GM12878 (cell line): ENCODE measurements at regions not wholly inside any gene's neighbourhood (a gene's known extent, or its start where the extent isn't known, plus 50 kb on each side); places are given as distances from the start of the nearest gene placed in this dataset.

Source experiments
- ATAC-seq: fragments of 200-7000 bp; cut with Tn5 transposase; 3 replicates; pipeline ENCODE4 v1.9.1; 2020; ENCODE audit warnings: mild to moderate bottlenecking, moderate library complexity
- BruUV-seq: library from RNA; stranded (reverse); fragments of 400-500 nt; replicated peaks from 2 replicates; lab custom pipeline; 2021; lab: Mats Ljungman, UMichigan
- CTCF ChIA-PET: fragments of 300-600 bp; sonication (Branson Sonifier 250); formaldehyde crosslinking; extraction: SDS; loops from one replicate; lab custom pipeline; 2021; ENCODE audit warnings: inconsistent platforms; lab: Yijun Ruan, JAX
- POLR2A ChIA-PET: fragments of 350-600 bp; formaldehyde crosslinking; extraction: SDS; loops from one replicate; lab custom pipeline; 2021; ENCODE audit warnings: inconsistent platforms; lab: Charles Lee
- RAD21 ChIA-PET: fragments of 300-600 bp; sonication (Branson Sonifier 250); formaldehyde crosslinking; loops from one replicate; lab custom pipeline; 2023; ENCODE audit warnings: antibody characterized with exemption; ENCODE audit not compliant: unreplicated experiment; lab: Charles Lee
- SMC1A ChIA-PET: fragments of 300-600 bp; sonication (Branson Sonifier 250); formaldehyde crosslinking; loops from one replicate; lab custom pipeline; 2023; ENCODE audit not compliant: unreplicated experiment, uncharacterized antibody; lab: Charles Lee
- DNase-seq: peaks from one replicate; pipeline ENCODE4 v3.0.0-alpha.2; 2011; ENCODE audit warnings: low read depth, low spot score
- FAIRE-seq: peaks from 3 replicates; lab custom pipeline; 2011; peaks lifted over from hg19 to GRCh38; lab: Jason Lieb, UNC
- H2AFZ ChIP-seq: 2 replicates; pipeline ENCODE4 v1.6.0; 2011; ENCODE audit warnings: low read depth, low read length, control low read depth; ENCODE audit not compliant: control insufficient read depth
- H3K27ac ChIP-seq: 2 replicates; pipeline ENCODE4 v1.5.1; 2011; ENCODE audit warnings: control low read depth; ENCODE audit not compliant: control insufficient read depth, insufficient read depth
- H3K27me3 ChIP-seq, 2 experiments: replicated peaks in 1 of 2; 2 replicates each; pipeline versions ENCODE4 v1.6.0 to v1.6.1; 2011; ENCODE audit warnings: low read length in 1 of 2; ENCODE audit not compliant: control insufficient read depth in 2 of 2, insufficient read depth in 2 of 2
- H3K36me3 ChIP-seq, 2 experiments: 2 replicates each; pipeline ENCODE4 v1.5.1; 2011; ENCODE audit warnings: low read length in 1 of 2; ENCODE audit not compliant: control insufficient read depth in 2 of 2, insufficient read depth in 2 of 2
- H3K4me1 ChIP-seq: 2 replicates; pipeline ENCODE4 v1.6.1; 2011; ENCODE audit warnings: mild to moderate bottlenecking, low read length, moderate library complexity, mixed read lengths; ENCODE audit not compliant: control insufficient read depth, insufficient read depth
- H3K4me2 ChIP-seq: 2 replicates; pipeline ENCODE4 v1.6.0; 2011; ENCODE audit warnings: control low read depth; ENCODE audit not compliant: control insufficient read depth, insufficient read depth
- H3K4me3 ChIP-seq: fragments of 200-600 bp; sonication (generic); 2 replicates; pipeline ENCODE4 v1.5.1; 2016
- H3K79me2 ChIP-seq: 2 replicates; pipeline ENCODE4 v1.6.0; 2011; ENCODE audit warnings: low read length; ENCODE audit not compliant: control insufficient read depth, insufficient read depth
- H3K9ac ChIP-seq: 2 replicates; pipeline ENCODE4 v1.8.0; 2011; ENCODE audit warnings: low read length, control low read depth, mixed read lengths; ENCODE audit not compliant: control insufficient read depth, insufficient read depth
- H3K9me3 ChIP-seq: replicated peaks from 3 replicates; pipeline ENCODE4 v1.5.1; 2011; ENCODE audit warnings: mild to moderate bottlenecking, low read length; ENCODE audit not compliant: control insufficient read depth, insufficient read depth
- H4K20me1 ChIP-seq: 2 replicates; pipeline ENCODE4 v1.6.0; 2011; ENCODE audit not compliant: control insufficient read depth, insufficient read depth
- BHLHE40 ChIP-seq, 2 experiments: fragments of 450-650 bp in 1 of 2; IDR thresholded peaks; 2 replicates each; pipeline ENCODE4 v1.6.1; 2011 to 2017; ENCODE audit warnings: low read depth in 2 of 2, borderline replicate concordance in 1 of 2, improper control_type of control experiment in 1 of 2, low read length in 1 of 2, mild to moderate bottlenecking in 1 of 2
- EGR1 ChIP-seq, 2 experiments: IDR thresholded peaks; 1 replicate in 1 of 2; 2 replicates in 1 of 2; pipeline ENCODE4 v1.6.1; 2011 to 2012; ENCODE audit warnings: low read depth in 2 of 2, low read length in 2 of 2, borderline replicate concordance in 1 of 2, mild to moderate bottlenecking in 1 of 2, moderate library complexity in 1 of 2
- HCFC1 ChIP-seq: fragments of 150-350 bp; IDR thresholded peaks from 2 replicates; pipeline ENCODE4 v1.6.1; 2014; ENCODE audit warnings: low read length
- HDAC2 ChIP-seq: fragments of 200-600 bp; sonication (generic); IDR thresholded peaks from 2 replicates; pipeline ENCODE4 v1.6.1; 2017
- KAT2A ChIP-seq: conservative IDR thresholded peaks from 2 replicates; pipeline ENCODE4 v1.6.1; 2011; ENCODE audit warnings: low read depth, low read length; ENCODE audit not compliant: control insufficient read depth
- MTA3 ChIP-seq: IDR thresholded peaks from 2 replicates; pipeline ENCODE4 v1.6.1; 2012; ENCODE audit warnings: low read length, inconsistent platforms, borderline replicate concordance
- NFXL1 ChIP-seq: fragments of 450-650 bp; IDR thresholded peaks from 2 replicates; pipeline ENCODE4 v1.6.1; 2017; ENCODE audit warnings: antibody characterized with exemption, mild to moderate bottlenecking, borderline replicate concordance
- PML ChIP-seq: IDR thresholded peaks from 2 replicates; pipeline ENCODE4 v1.6.1; 2012; ENCODE audit warnings: low read length, inconsistent platforms
- RFX5 ChIP-seq: IDR thresholded peaks from 2 replicates; pipeline ENCODE4 v1.6.1; 2011; ENCODE audit warnings: low read depth, low read length, improper control_type of control experiment
- WGBS: methylation state at CpG from one replicate; pipeline ENCODE4 v1.1.6; 2016; ENCODE audit warnings: low lambda C conversion rate; ENCODE audit not compliant: insufficient replicate concordance, insufficient coverage; ENCODE audit errors: missing lambda C conversion rate; 5-methylcytosine and 5-hydroxymethylcytosine counted together
- in situ Hi-C: fragments of 300-500 bp; cut with MboI; formaldehyde crosslinking; loops from 9 replicates; pipeline ENCODE4 v1.14.3; 2018; ENCODE audit warnings: mixed read lengths
- intact Hi-C: fragments of 100-400 bp; cut with micrococcal nuclease; formaldehyde crosslinking; loops from one replicate; pipeline ENCODE4 v1.14.2; 2022; ENCODE audit not compliant: unreplicated experiment

- WGBS = 63% methylated on average over 9 of the region's 9 CpGs
- CTCF ChIA-PET = no interaction called here
- H3K27ac ChIP-seq = no peak overlapping the region
- no TSS peak for BruUV-seq
- H3K4me1 ChIP-seq = no peaks in the 10 kb centered on the region
- no peak for FAIRE-seq
- H3K79me2 ChIP-seq = no peaks in the 10 kb centered on the region
- no peak for DNase-seq
- SMC1A ChIA-PET = no interaction called here
- no peak overlapping the region for H3K4me3 ChIP-seq
- H3K36me3 ChIP-seq = no peaks in the 10 kb centered on the region
- no peaks in the 10 kb centered on the region for H3K9me3 ChIP-seq
- no peaks in the 10 kb centered on the region for H3K27me3 ChIP-seq
- intact Hi-C loops (no loop called here), in situ Hi-C loops (no loop called here)
- no peak overlapping the region for H3K4me2 ChIP-seq
- RAD21 ChIA-PET = no interaction called here
- ATAC-seq = no peak
- H3K9ac ChIP-seq = no peak overlapping the region
- TF ChIP-seq NFXL1 (no peak), EGR1 (IDR thresholded peaks at IDR 0.05; ENCODE audit: borderline replicate concordance in 1 of 2, low read depth in 2 of 2, low read length in 2 of 2) (no peak), PML (no peak), RFX5 (no peak), HDAC2 (no peak), BHLHE40 (IDR thresholded peaks at IDR 0.05; ENCODE audit: borderline replicate concordance in 1 of 2, low read depth in 2 of 2, low read length in 1 of 2) (no peak), KAT2A (no peak), HCFC1 (no peak), MTA3 (no peak)
- no peak overlapping the region for H2AFZ ChIP-seq
- H4K20me1 ChIP-seq = no peaks in the 10 kb centered on the region
- POLR2A ChIA-PET = no interaction called here
Measured at GRCh38 chr7:69457595-69458504, 140.4 kb upstream of the AUTS2 start.
